NB4 (cell line): ENCODE measurements at regions not wholly inside any gene's neighbourhood (a gene's known extent, or its start where the extent isn't known, plus 50 kb on each side); places are given as distances from the start of the nearest gene placed in this dataset.

Experiments
- DNase-seq: peaks from one replicate; pipeline ENCODE4 v3.0.0; 2010; ENCODE audit warnings: low read depth
- H3K4me3 ChIP-seq: one replicate; pipeline ENCODE4 v1.5.1; 2011; ENCODE audit warnings: mild to moderate bottlenecking, low read depth, low read length, moderate library complexity
- MYC ChIP-seq: IDR thresholded peaks from 2 replicates; pipeline ENCODE4 v1.6.1; 2011; ENCODE audit warnings: low read depth, low read length
- POLR2A ChIP-seq: IDR thresholded peaks from 2 replicates; pipeline ENCODE4 v1.6.1; 2011; ENCODE audit warnings: mild to moderate bottlenecking; ENCODE audit not compliant: insufficient read length; ENCODE audit errors: extremely low read depth
- TF ChIP-seq, protein P1 (sequence below): IDR thresholded peaks from one replicate; pipeline ENCODE4 v1.5.1; 2012; ENCODE audit warnings: low read depth, low read length
- TF ChIP-seq, protein P2 (sequence below): IDR thresholded peaks from 2 replicates; pipeline ENCODE4 v1.6.1; 2011; ENCODE audit warnings: low read depth, low read length

DNA sequence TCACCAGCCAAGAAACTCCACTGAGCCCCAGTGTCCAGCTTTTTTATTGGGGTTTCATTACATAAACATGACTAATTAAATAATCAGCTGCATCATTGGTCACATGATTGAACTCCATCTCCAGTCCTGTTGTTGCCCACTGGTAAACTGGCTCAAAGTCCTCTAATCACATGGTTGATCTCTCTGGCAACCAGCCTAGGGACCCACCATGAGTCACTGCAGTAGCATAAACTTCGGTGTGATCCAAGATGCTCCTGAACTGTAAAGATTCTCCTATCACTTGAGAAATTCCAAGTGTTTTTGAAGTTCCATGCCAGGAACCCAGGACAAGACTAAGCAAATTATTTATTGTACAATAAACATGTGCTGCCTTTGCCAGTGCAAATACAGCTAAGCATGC is 130.4 kb upstream of the AUTS2 start:
- TF ChIP-seq POLR2A: no peak
- TF ChIP-seq, protein P1, sequence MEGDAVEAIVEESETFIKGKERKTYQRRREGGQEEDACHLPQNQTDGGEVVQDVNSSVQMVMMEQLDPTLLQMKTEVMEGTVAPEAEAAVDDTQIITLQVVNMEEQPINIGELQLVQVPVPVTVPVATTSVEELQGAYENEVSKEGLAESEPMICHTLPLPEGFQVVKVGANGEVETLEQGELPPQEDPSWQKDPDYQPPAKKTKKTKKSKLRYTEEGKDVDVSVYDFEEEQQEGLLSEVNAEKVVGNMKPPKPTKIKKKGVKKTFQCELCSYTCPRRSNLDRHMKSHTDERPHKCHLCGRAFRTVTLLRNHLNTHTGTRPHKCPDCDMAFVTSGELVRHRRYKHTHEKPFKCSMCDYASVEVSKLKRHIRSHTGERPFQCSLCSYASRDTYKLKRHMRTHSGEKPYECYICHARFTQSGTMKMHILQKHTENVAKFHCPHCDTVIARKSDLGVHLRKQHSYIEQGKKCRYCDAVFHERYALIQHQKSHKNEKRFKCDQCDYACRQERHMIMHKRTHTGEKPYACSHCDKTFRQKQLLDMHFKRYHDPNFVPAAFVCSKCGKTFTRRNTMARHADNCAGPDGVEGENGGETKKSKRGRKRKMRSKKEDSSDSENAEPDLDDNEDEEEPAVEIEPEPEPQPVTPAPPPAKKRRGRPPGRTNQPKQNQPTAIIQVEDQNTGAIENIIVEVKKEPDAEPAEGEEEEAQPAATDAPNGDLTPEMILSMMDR: no peak
- TF ChIP-seq MYC: no peak
- TF ChIP-seq, protein P2, sequence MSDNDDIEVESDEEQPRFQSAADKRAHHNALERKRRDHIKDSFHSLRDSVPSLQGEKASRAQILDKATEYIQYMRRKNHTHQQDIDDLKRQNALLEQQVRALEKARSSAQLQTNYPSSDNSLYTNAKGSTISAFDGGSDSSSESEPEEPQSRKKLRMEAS: no peak
- DNase-seq: no peak
- H3K4me3 ChIP-seq: no peak overlapping the region

DNA sequence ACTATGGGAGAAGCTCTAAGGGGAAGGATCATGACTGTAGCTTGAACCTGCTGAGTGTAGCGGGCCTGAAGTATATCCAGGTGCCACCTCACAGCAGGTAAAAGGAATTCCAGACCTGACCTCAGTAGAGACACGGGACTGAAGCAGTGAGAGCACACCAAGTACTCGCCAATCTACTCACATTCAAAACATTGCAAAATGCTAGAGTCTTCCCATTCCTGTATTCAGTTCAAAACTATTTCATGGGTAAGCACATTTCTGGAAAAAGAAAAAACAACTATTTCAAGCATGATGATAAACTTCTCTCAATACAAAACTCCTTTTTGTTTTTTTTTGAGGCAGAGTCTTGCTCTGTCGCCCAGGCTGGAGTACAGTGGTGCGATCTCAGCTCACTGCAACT is 121.9 kb upstream of the AUTS2 start:
- no peak for TF ChIP-seq MYC
- TF ChIP-seq, protein P1: no peak
- no peak for TF ChIP-seq POLR2A
- TF ChIP-seq, protein P2: no peak
- DNase-seq: no peak
- no peak overlapping the region for H3K4me3 ChIP-seq

DNA sequence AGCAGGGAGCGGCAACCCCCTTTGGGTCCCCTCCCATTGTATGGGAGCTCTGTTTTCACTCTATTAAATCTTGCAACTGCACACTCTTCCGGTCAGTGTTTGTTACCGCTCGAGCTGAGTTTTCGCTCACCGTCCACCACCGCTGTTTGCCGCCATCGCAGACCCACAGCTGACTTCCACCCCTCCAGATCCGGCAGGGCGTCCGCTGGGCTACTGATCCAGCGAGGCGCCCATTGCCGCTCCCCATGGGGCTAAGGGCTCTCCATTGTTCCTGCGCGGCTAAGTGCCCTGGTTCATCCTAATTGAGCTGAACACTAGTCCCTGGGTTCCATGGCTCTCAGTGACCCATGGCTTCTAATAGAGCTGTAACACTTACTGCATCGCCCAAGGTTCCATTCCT is 115.6 kb upstream of the AUTS2 start:
- no peak for DNase-seq
- TF ChIP-seq POLR2A (no peak), MYC (no peak)
- TF ChIP-seq, protein P2: no peak
- TF ChIP-seq, protein P1: no peak
- H3K4me3 ChIP-seq: no peak overlapping the region

DNA sequence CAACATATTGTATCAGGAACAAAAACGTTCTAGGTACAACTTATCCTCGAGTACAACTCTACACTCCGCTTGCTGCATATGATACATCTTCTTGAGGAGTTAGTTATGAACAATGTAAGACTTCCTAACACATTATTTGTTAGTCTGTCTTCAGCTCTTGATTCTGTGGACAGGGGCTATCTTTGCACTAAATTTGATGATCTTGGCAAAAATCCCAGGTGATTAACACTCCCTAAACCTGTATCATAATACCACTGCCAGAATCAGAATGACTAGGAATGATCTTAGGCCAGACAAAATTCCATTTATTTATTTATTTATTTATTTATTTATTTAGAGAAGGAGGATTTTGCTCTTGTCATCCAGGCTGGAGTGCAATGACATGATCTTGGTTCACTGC is 108.7 kb upstream of the AUTS2 start:
- no peak for TF ChIP-seq MYC
- TF ChIP-seq, protein P2: no peak
- TF ChIP-seq, protein P1: no peak
- no peak for TF ChIP-seq POLR2A
- no peak overlapping the region for H3K4me3 ChIP-seq
- DNase-seq: no peak

DNA sequence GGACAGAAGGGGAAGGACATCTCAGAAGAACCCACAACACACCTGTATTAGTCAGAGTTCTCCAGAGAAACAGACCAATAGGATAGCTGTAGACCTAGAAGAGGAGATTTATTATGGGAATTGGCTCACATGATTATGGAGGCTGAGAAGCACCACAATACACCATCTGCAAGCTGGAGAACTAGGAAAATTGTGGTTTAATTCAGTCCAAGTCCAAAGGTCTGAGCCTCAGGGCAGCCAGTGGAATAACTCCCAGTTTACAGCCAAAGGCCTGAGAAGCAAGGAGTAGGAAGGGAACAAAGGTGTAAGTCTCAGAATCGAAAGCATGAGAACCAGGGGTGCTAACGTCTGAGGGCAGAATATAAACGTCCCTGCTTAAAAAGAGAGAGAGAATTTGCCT is 99.6 kb upstream of the AUTS2 start:
- TF ChIP-seq, protein P2: no peak
- TF ChIP-seq POLR2A: no peak
- TF ChIP-seq, protein P1: no peak
- TF ChIP-seq MYC: no peak
- DNase-seq: no peak
- no peak overlapping the region for H3K4me3 ChIP-seq

DNA sequence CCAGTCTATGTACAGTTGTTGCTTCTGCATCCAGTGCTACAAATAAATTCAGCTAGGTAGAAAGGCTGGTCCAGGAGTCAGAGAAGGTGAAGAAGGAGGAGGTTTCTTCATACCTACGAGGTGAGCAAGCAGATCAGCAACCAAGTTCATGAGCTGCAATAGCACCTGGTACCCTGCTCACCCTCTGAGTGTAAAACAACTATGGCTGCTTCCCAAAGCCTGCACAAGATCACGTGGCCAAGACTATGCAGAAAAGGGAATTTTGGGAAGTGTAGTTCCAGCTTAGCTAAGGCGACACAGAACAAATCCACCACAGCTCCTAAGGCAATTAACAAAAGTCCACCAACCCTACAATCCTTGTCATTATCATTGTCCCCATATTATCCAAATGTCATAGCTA is 95.9 kb upstream of the AUTS2 start:
- H3K4me3 ChIP-seq: no peak overlapping the region
- DNase-seq: no peak
- TF ChIP-seq, protein P2: 0 out of 2 replicates have a peak, but pooled peaks have one; percentile 17
- TF ChIP-seq, protein P1: no peak
- TF ChIP-seq MYC (no peak), POLR2A (no peak)
